A549 (cell line): ENCODE measurements at regions not wholly inside any gene's neighbourhood (a gene's known extent, or its start where the extent isn't known, plus 50 kb on each side); places are given as distances from the start of the nearest gene placed in this dataset.

Experiments used
- ATAC-seq, 2 experiments: fragments of 200-7000 bp in 1 of 2; fragments of >200 bp in 1 of 2; cut with Nextera tagmentation in 1 of 2; cut with Tn5 transposase in 1 of 2; 3 replicates each; pipeline versions ENCODE4 v1.8.0 to v1.9.1; 2018 to 2020; ENCODE audit warnings: mild to moderate bottlenecking in 1 of 2, moderate library complexity in 1 of 2
- CTCF ChIA-PET: fragments of 300-600 bp; sonication (Branson Sonifier 250); formaldehyde crosslinking; extraction: SDS; loops from one replicate; lab custom pipeline; 2021; ENCODE audit warnings: antibody characterized with exemption, inconsistent platforms; lab: Yijun Ruan, JAX
- POLR2A ChIA-PET: fragments of 350-600 bp; formaldehyde crosslinking; extraction: SDS; loops from one replicate; lab custom pipeline; 2021; ENCODE audit warnings: antibody characterized with exemption, inconsistent platforms; lab: Yijun Ruan, JAX
- DNase-seq, 2 experiments: peaks; one replicate each; pipeline versions ENCODE4 v3.0.0 to v3.0.0-alpha.2; 2011 to 2016; ENCODE audit warnings: low read depth in 1 of 2, low spot score in 1 of 2
- FAIRE-seq: peaks from 2 replicates; lab custom pipeline; 2011; peaks lifted over from hg19 to GRCh38; lab: Jason Lieb, UNC
- H3K27ac ChIP-seq, 2 experiments: fragments of >200 bp; sonication (Bioruptor Twin); formaldehyde crosslinking; 3 replicates each; pipeline ENCODE4 v1.5.1; 2016 to 2017
- H3K4me1 ChIP-seq: fragments of >200 bp; sonication (Bioruptor Twin); formaldehyde crosslinking; 3 replicates; pipeline ENCODE4 v1.6.1; 2016
- H3K4me2 ChIP-seq: fragments of >200 bp; sonication (Bioruptor Twin); formaldehyde crosslinking; 3 replicates; pipeline ENCODE4 v1.6.1; 2016
- H3K4me3 ChIP-seq: fragments of >200 bp; sonication (Bioruptor Twin); formaldehyde crosslinking; 3 replicates; pipeline ENCODE4 v1.5.1; 2016
- H3K9me3 ChIP-seq: fragments of >200 bp; sonication (Bioruptor Twin); formaldehyde crosslinking; 3 replicates; pipeline ENCODE4 v1.6.1; 2016
- CHD2 ChIP-seq: fragments of 150-350 bp; IDR thresholded peaks from 2 replicates; pipeline ENCODE4 v1.6.1; 2014; ENCODE audit warnings: low read length; ENCODE audit not compliant: partially characterized antibody
- CHD4 ChIP-seq: fragments of 200-600 bp; sonication (generic); IDR thresholded peaks from 2 replicates; pipeline ENCODE4 v1.6.1; 2016; ENCODE audit warnings: antibody characterized with exemption, mild to moderate bottlenecking, borderline replicate concordance
- EHMT2 ChIP-seq: fragments of 200-600 bp; sonication (generic); IDR thresholded peaks from 2 replicates; pipeline ENCODE4 v1.6.1; 2016; ENCODE audit warnings: antibody characterized with exemption, low read depth, mild to moderate bottlenecking, moderate library complexity
- ESRRA ChIP-seq: fragments of 150-350 bp; IDR thresholded peaks from 2 replicates; pipeline ENCODE4 v1.6.1; 2014; ENCODE audit warnings: mild to moderate bottlenecking, low read length, borderline replicate concordance
- FOSB ChIP-seq: fragments of 250-450 bp; sonication (Bioruptor Pico); IDR thresholded peaks from 2 replicates; pipeline ENCODE4 v1.5.0; 2020; ENCODE audit warnings: mild to moderate bottlenecking, moderate library complexity
- HOXB5 ChIP-seq: fragments of 250-450 bp; sonication (Bioruptor Pico); IDR thresholded peaks from 2 replicates; pipeline ENCODE4 v1.5.0; 2020; ENCODE audit warnings: mild to moderate bottlenecking, moderate library complexity
- JUN ChIP-seq, 2 experiments: fragments of >200 bp; sonication (Bioruptor Twin); formaldehyde crosslinking; IDR thresholded peaks; 2 replicates in 1 of 2; 3 replicates in 1 of 2; pipeline ENCODE4 v1.6.1; 2016 to 2017
- KDM1A ChIP-seq: fragments of 200-600 bp; sonication (generic); IDR thresholded peaks from 2 replicates; pipeline ENCODE4 v1.6.1; 2016; ENCODE audit warnings: low read depth, mild to moderate bottlenecking
- MAZ ChIP-seq: fragments of 150-350 bp; IDR thresholded peaks from 2 replicates; pipeline ENCODE4 v1.6.1; 2014; ENCODE audit warnings: antibody characterized with exemption, low read depth, low read length, borderline replicate concordance
- NR3C1 ChIP-seq: fragments of >200 bp; sonication (Bioruptor Twin); formaldehyde crosslinking; IDR thresholded peaks from 3 replicates; pipeline ENCODE4 v1.6.1; 2017
- PHF8 ChIP-seq: fragments of 200-600 bp; sonication (generic); IDR thresholded peaks from 2 replicates; pipeline ENCODE4 v1.6.1; 2016; ENCODE audit warnings: low read depth, mild to moderate bottlenecking, antibody characterized with exemption, moderate library complexity, borderline replicate concordance
- RFX5 ChIP-seq: fragments of 450-650 bp; IDR thresholded peaks from 2 replicates; pipeline ENCODE4 v1.7.1; 2014; ENCODE audit warnings: antibody characterized with exemption, mild to moderate bottlenecking, moderate library complexity
- ZFP36 ChIP-seq: fragments of 450-650 bp; IDR thresholded peaks from 2 replicates; pipeline ENCODE4 v1.6.1; 2014; ENCODE audit warnings: borderline replicate concordance; ENCODE audit not compliant: partially characterized antibody
- WGBS: methylation state at CpG from one replicate; pipeline ENCODE4 v1.1.6; 2017; ENCODE audit errors: missing lambda C conversion rate; 5-methylcytosine and 5-hydroxymethylcytosine counted together
- TF ChIP-seq, protein P1 (sequence below): fragments of 200-600 bp; sonication (generic); IDR thresholded peaks from 2 replicates; pipeline ENCODE4 v1.6.1; 2016; ENCODE audit warnings: antibody characterized with exemption, mild to moderate bottlenecking, moderate library complexity
- TF ChIP-seq, protein P2 (sequence below): fragments of 150-350 bp; IDR thresholded peaks from 2 replicates; pipeline ENCODE4 v1.6.1; 2014; ENCODE audit warnings: low read depth, mild to moderate bottlenecking, low read length
- TF ChIP-seq, protein P3 (sequence below): fragments of >200 bp; sonication (Bioruptor Twin); formaldehyde crosslinking; IDR thresholded peaks from 2 replicates; pipeline ENCODE4 v1.6.1; 2016
- TF ChIP-seq, protein P4 (sequence below): fragments of 450-650 bp; IDR thresholded peaks from 2 replicates; pipeline ENCODE4 v1.6.1; 2014; ENCODE audit warnings: antibody characterized with exemption

DNA sequence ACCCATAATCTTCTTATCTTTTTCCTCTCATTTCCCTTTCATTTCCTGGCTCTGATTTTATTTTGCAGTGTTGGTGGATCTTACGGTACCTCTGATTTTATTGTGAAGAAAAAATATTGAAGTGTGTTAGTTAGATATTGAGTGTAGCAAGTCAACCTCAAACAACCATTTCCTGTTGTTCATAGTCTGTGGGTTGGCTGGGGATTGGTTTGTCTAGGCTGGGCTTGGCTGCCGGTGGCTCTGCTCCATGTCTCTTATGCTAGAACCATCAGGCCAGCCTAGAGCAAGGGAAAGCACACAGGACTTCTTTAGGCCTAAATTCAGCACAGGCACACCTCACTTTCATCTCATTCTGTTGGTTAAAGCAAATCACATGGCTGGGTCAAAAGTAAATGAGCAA, 383.1 kb upstream of the LCORL start:
- ChIA-PET CTCF (no interaction called here), POLR2A (no interaction called here)
- FAIRE-seq (no peak), ATAC-seq (no peak), DNase-seq (no peak)
- no peaks in the 10 kb centered on the region for H3K9me3 ChIP-seq
- H3K4me2 ChIP-seq = no peak overlapping the region
- H3K4me3 ChIP-seq = no peak overlapping the region
- H3K4me1 ChIP-seq = no peaks in the 10 kb centered on the region
- TF ChIP-seq RFX5 = no peak
- no peak for TF ChIP-seq ESRRA
- no peak for TF ChIP-seq CHD2
- TF ChIP-seq KDM1A = no peak
- TF ChIP-seq JUN (IDR thresholded peaks at IDR 0.05) = no peak
- TF ChIP-seq, protein P1, sequence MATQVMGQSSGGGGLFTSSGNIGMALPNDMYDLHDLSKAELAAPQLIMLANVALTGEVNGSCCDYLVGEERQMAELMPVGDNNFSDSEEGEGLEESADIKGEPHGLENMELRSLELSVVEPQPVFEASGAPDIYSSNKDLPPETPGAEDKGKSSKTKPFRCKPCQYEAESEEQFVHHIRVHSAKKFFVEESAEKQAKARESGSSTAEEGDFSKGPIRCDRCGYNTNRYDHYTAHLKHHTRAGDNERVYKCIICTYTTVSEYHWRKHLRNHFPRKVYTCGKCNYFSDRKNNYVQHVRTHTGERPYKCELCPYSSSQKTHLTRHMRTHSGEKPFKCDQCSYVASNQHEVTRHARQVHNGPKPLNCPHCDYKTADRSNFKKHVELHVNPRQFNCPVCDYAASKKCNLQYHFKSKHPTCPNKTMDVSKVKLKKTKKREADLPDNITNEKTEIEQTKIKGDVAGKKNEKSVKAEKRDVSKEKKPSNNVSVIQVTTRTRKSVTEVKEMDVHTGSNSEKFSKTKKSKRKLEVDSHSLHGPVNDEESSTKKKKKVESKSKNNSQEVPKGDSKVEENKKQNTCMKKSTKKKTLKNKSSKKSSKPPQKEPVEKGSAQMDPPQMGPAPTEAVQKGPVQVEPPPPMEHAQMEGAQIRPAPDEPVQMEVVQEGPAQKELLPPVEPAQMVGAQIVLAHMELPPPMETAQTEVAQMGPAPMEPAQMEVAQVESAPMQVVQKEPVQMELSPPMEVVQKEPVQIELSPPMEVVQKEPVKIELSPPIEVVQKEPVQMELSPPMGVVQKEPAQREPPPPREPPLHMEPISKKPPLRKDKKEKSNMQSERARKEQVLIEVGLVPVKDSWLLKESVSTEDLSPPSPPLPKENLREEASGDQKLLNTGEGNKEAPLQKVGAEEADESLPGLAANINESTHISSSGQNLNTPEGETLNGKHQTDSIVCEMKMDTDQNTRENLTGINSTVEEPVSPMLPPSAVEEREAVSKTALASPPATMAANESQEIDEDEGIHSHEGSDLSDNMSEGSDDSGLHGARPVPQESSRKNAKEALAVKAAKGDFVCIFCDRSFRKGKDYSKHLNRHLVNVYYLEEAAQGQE = no peak
- 9% methylated on average over 2 of the region's 2 CpGs for WGBS
- no peak overlapping the region for H3K27ac ChIP-seq

DNA sequence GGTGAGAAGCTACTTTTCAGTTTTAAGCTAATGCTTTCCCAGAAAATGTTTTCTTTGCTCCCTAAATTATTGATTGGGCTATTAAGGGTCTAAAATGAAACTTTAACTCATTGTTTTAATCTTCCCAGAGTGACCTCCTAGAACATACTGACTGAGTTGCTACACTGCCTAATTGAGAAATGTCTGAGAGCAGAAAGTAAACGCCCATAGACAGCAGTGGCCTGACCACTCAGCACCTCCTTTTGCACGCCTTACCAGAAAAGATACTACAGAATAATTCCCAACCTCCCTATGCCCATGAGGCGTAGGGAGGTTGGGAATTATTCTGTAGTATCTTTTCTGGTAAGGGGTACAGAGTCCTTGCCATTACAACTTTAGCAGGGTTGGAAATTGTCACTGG, 381.8 kb upstream of the LCORL start:
- ATAC-seq = no peak
- H3K4me1 ChIP-seq = no peaks in the 10 kb centered on the region
- TF ChIP-seq, protein P2, sequence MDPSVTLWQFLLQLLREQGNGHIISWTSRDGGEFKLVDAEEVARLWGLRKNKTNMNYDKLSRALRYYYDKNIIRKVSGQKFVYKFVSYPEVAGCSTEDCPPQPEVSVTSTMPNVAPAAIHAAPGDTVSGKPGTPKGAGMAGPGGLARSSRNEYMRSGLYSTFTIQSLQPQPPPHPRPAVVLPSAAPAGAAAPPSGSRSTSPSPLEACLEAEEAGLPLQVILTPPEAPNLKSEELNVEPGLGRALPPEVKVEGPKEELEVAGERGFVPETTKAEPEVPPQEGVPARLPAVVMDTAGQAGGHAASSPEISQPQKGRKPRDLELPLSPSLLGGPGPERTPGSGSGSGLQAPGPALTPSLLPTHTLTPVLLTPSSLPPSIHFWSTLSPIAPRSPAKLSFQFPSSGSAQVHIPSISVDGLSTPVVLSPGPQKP = no peak
- TF ChIP-seq, protein P3, sequence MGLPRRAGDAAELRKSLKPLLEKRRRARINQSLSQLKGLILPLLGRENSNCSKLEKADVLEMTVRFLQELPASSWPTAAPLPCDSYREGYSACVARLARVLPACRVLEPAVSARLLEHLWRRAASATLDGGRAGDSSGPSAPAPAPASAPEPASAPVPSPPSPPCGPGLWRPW = no peak
- TF ChIP-seq HOXB5 (CRISPR knock-in tag) (no peak), FOSB (CRISPR knock-in tag) (no peak), PHF8 (no peak), NR3C1 (no peak), JUN (IDR thresholded peaks at IDR 0.05) (no peak), RFX5 (no peak), EHMT2 (no peak), MAZ (no peak)
- TF ChIP-seq, protein P4, sequence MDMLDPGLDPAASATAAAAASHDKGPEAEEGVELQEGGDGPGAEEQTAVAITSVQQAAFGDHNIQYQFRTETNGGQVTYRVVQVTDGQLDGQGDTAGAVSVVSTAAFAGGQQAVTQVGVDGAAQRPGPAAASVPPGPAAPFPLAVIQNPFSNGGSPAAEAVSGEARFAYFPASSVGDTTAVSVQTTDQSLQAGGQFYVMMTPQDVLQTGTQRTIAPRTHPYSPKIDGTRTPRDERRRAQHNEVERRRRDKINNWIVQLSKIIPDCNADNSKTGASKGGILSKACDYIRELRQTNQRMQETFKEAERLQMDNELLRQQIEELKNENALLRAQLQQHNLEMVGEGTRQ = no peak
- TF ChIP-seq, all 56 proteins: peak for 0

DNA sequence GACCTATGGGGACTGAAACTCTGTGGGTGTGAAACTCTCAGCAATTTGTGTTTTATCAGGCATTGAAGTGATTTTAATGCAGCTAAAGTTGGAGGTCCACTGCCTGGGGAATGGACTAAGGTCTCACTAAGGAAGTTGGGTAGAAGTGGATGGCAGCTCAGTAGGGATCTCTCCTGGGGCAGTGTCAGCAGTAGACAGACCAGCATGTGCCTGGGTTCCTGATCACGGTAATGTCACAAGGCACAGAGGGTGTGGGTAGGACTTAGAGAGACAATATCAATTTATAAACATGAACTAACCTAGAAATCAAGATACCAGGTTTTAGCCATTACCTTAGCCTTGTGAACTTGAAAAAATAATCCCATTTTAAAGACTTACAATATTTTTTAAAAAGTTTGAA, 380.3 kb upstream of the LCORL start:
- no peak for FAIRE-seq
- ChIA-PET POLR2A (no interaction called here), CTCF (no interaction called here)
- WGBS = 0% methylated on average over 1 of the region's 1 CpG
- no peak for DNase-seq
- H3K4me1 ChIP-seq = no peaks in the 10 kb centered on the region
- no peaks in the 10 kb centered on the region for H3K9me3 ChIP-seq
- H3K4me2 ChIP-seq = no peak overlapping the region
- TF ChIP-seq ZFP36 (no peak), CHD4 (no peak)
- TF ChIP-seq, all 56 proteins: peak for 0
- no peak overlapping the region for H3K4me3 ChIP-seq
- no peak for ATAC-seq
- no peak overlapping the region for H3K27ac ChIP-seq

More for the DNA sequence above, 381.8 kb upstream of the LCORL start:
- 0% methylated on average over 3 of the region's 3 CpGs for WGBS
- ChIA-PET POLR2A (no interaction called here), CTCF (no interaction called here)
- FAIRE-seq (no peak), DNase-seq (no peak)
- no peak overlapping the region for H3K4me3 ChIP-seq
- no peak overlapping the region for H3K27ac ChIP-seq
- H3K4me2 ChIP-seq = no peak overlapping the region
- H3K9me3 ChIP-seq = no peaks in the 10 kb centered on the region
